ENCODE measurements at regions not wholly inside any gene's neighbourhood (a gene's known extent, or its start where the extent isn't known, plus 50 kb on each side); places are given as distances from the start of the nearest gene placed in this dataset.
A peak's percentile ranks its signal among the peaks of the same experiment; 100 is the strongest.
"Not testable (repeated sequence)": the region's sequence is repeated elsewhere in the genome, so short reads cannot be mapped to it uniquely, and the experiment has no call there.

DNA sequence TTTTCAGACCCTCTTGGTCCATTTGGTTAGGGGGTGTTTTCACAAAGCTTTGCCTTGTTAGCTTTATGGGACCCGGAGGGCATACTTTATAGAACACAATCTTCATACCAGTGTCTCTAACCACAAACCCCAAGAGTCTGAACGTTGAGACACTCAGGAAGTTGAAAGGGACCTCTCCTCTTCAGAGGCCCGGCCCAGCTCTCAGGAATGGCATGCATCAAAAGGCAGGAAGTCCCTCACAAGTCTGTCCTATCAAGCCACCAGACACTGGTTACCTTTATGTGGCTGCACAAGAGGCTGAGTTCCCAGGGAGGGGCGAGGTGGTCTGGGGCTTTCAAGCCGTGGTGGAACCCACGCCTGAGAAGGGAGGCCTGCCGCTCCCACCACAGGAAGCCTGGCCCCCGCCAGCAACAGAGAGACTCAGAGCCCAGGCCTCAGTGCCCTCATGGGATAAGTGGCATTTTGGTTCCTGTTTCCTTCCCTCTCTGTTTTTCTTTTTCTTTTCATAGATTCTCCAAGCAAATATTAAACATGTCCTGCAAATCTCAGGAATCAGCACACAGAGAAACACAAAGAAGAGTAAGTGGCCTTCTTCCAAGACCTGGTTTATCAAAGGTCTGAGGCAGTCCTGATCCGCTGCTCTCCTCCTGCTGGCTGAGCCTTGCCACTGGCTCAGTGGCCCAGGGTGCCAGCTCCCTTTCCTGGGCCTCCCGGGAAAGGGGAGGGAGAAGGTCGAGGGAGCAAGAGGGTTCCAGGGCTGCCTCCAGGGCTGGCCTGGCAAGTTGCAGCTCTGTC, 50.6 kb upstream of the SMURF2 start:
- not testable (repeated sequence) for H3K36me3 Mint-ChIP-seq, H3K27me3 Mint-ChIP-seq, H3K9me3 Mint-ChIP-seq, DNase-seq
- Mint-ChIP-seq H3K27ac (peak overlapping the region; percentile 90), H3K4me1 (peaks cover 23 to 29% of the 10 kb centered on the region in 2 donors), H3K4me3 (peak overlapping the region; percentile 60 to 80)
- peak; percentile 64 for ATAC-seq (replicated peaks)

Measured in stimulated activated naive B cell treated with anti-CD40 and anti-IgM and Interleukin-4, amounts not matched to agents 10 μg/mL and 1 μg/mL and 100 μg/mL, for 72 hours (primary cell).